ENCODE measurements at regions not wholly inside any gene's neighbourhood (a gene's known extent, or its start where the extent isn't known, plus 50 kb on each side); places are given as distances from the start of the nearest gene placed in this dataset.

DNA sequence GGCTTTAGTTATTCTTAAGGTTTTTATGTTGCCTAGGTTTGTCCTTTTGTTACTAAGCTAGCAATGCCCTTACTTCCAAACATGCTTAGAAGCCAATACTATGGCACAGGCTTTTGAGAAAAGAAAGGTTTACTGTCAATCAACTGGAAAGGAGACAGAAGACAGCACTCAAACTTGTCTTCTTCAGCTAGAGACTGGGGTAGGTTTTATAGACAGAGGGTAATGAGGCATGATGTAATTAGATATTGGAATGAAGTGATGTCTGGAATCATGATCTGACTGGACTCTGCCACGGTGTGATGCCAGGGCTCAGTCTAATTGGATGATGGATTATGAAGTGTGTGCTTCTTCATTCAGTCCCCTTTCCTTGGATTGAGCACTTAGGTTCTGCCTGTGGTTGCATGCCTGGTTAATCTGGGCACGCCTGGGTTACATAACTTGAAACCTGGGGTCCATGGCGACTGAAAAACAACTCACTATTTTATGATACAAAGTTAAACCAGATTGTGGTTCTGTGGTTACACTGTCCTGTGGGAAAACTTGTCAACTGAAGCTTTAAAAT lies 625.8 kb downstream of the BRINP3 start:
- Histone ChIP-seq H3K9me3 (ENCODE audit: low read length) (no peaks in the 10 kb centered on the region), H3K36me3 (ENCODE audit: insufficient read depth, low read length) (no peaks in the 10 kb centered on the region), H4K20me1 (ENCODE audit: insufficient read depth) (no peaks in the 10 kb centered on the region), H3K27ac (ENCODE audit: low read length) (no peak overlapping the region), H3K4me2 (ENCODE audit: low read length) (no peak overlapping the region), H3K4me3 (ENCODE audit: low read length) (no peak overlapping the region), H3F3A (ENCODE audit: insufficient read depth, low read length, poor library complexity, severe bottlenecking) (no peaks in the 10 kb centered on the region), H3K79me2 (replicated peaks; ENCODE audit: insufficient read depth, low read length) (no peaks in the 10 kb centered on the region), H3K27me3 (ENCODE audit: insufficient read depth, low read depth, low read length) (no peaks in the 10 kb centered on the region), H3K9me2 (ENCODE audit: insufficient read depth, low read length) (no peaks in the 10 kb centered on the region), H2AFZ (ENCODE audit: low read depth, low read length) (no peak overlapping the region), H3K9ac (ENCODE audit: low read length) (no peak overlapping the region)
- TF ChIP-seq TAF1 (IDR thresholded peaks at IDR 0.05; ENCODE audit: low read depth) (no peak), EP300 (conservative IDR thresholded peaks at IDR 0.05; ENCODE audit: poor library complexity, severe bottlenecking) (peak; percentile 30)

DNA sequence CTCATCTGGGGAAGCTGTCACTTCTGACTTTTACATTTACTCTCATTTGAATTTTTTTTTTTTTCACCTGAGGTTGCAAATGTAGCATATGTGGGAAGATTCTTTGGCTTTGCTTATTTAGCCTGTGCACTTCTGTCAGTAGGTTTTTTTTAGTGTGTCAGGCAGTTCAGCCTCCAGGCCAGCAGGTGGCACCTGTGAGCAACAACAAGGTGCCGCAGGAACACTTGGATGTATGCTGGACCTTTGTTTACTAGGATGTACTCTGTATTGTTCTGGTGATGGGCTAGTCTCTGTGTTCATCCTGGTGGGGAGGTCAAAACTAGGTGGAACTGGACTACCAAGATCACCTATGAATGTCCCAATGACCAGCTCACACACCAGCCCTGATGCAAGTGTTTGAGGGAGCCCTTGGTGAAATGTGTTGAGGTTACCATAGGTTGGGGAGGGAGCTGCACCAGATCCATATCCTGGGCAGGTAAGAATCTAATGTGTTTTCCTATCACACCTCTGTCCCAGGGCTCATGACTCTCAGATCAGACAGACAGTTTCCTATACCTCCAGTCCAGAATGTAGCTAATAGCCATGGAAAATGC lies 618.2 kb downstream of the BRINP3 start:
- H3K9me3 ChIP-seq (ENCODE audit: low read length) = no peaks in the 10 kb centered on the region
- H2AFZ ChIP-seq (ENCODE audit: low read depth, low read length) = no peak overlapping the region

More for the DNA sequence above, 618.2 kb downstream of the BRINP3 start:
- H3K4me2 ChIP-seq (ENCODE audit: low read length) = no peak overlapping the region
- no peaks in the 10 kb centered on the region for H3K9me2 ChIP-seq (ENCODE audit: insufficient read depth, low read length)
- no peak overlapping the region for H3K9ac ChIP-seq (ENCODE audit: low read length)
- TF ChIP-seq EZH2 (IDR thresholded peaks at IDR 0.05; ENCODE audit: borderline replicate concordance, insufficient read depth, low read length, poor library complexity, severe bottlenecking) (no peak), RAD21 (conservative IDR thresholded peaks at IDR 0.05) (no peak), TAF1 (IDR thresholded peaks at IDR 0.05; ENCODE audit: low read depth) (no peak), SMC3 (conservative IDR thresholded peaks at IDR 0.05; ENCODE audit: poor library complexity) (no peak), MXI1 (conservative IDR thresholded peaks at IDR 0.05; ENCODE audit: poor library complexity, severe bottlenecking) (no peak), EP300 (conservative IDR thresholded peaks at IDR 0.05; ENCODE audit: poor library complexity, severe bottlenecking) (no peak), POLR2AphosphoS5 (IDR thresholded peaks at IDR 0.05) (no peak)
- TF ChIP-seq, protein P1, sequence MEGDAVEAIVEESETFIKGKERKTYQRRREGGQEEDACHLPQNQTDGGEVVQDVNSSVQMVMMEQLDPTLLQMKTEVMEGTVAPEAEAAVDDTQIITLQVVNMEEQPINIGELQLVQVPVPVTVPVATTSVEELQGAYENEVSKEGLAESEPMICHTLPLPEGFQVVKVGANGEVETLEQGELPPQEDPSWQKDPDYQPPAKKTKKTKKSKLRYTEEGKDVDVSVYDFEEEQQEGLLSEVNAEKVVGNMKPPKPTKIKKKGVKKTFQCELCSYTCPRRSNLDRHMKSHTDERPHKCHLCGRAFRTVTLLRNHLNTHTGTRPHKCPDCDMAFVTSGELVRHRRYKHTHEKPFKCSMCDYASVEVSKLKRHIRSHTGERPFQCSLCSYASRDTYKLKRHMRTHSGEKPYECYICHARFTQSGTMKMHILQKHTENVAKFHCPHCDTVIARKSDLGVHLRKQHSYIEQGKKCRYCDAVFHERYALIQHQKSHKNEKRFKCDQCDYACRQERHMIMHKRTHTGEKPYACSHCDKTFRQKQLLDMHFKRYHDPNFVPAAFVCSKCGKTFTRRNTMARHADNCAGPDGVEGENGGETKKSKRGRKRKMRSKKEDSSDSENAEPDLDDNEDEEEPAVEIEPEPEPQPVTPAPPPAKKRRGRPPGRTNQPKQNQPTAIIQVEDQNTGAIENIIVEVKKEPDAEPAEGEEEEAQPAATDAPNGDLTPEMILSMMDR (IDR thresholded peaks at IDR 0.05; ENCODE audit: poor library complexity, severe bottlenecking) = no peak
- TF ChIP-seq, protein P2, sequence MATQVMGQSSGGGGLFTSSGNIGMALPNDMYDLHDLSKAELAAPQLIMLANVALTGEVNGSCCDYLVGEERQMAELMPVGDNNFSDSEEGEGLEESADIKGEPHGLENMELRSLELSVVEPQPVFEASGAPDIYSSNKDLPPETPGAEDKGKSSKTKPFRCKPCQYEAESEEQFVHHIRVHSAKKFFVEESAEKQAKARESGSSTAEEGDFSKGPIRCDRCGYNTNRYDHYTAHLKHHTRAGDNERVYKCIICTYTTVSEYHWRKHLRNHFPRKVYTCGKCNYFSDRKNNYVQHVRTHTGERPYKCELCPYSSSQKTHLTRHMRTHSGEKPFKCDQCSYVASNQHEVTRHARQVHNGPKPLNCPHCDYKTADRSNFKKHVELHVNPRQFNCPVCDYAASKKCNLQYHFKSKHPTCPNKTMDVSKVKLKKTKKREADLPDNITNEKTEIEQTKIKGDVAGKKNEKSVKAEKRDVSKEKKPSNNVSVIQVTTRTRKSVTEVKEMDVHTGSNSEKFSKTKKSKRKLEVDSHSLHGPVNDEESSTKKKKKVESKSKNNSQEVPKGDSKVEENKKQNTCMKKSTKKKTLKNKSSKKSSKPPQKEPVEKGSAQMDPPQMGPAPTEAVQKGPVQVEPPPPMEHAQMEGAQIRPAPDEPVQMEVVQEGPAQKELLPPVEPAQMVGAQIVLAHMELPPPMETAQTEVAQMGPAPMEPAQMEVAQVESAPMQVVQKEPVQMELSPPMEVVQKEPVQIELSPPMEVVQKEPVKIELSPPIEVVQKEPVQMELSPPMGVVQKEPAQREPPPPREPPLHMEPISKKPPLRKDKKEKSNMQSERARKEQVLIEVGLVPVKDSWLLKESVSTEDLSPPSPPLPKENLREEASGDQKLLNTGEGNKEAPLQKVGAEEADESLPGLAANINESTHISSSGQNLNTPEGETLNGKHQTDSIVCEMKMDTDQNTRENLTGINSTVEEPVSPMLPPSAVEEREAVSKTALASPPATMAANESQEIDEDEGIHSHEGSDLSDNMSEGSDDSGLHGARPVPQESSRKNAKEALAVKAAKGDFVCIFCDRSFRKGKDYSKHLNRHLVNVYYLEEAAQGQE (IDR thresholded peaks at IDR 0.05; ENCODE audit: borderline replicate concordance) = no peak
- no peak overlapping the region for H3K27ac ChIP-seq (ENCODE audit: low read length)
- no peaks in the 10 kb centered on the region for H3K27me3 ChIP-seq (ENCODE audit: insufficient read depth, low read depth, low read length)
- H3K79me2 ChIP-seq (replicated peaks; ENCODE audit: insufficient read depth, low read length) = no peaks in the 10 kb centered on the region
- H3F3A ChIP-seq (ENCODE audit: insufficient read depth, low read length, poor library complexity, severe bottlenecking) = no peaks in the 10 kb centered on the region
- no peak overlapping the region for H3K4me3 ChIP-seq (ENCODE audit: low read length)
- no peaks in the 10 kb centered on the region for H3K36me3 ChIP-seq (ENCODE audit: insufficient read depth, low read length)
- no peaks in the 10 kb centered on the region for H4K20me1 ChIP-seq (ENCODE audit: insufficient read depth)
